Jurkat, Clone E6-1 (cell line): ENCODE measurements at regions not wholly inside any gene's neighbourhood (a gene's known extent, or its start where the extent isn't known, plus 50 kb on each side); places are given as distances from the start of the nearest gene placed in this dataset.
"Not testable (repeated sequence)": the region's sequence is repeated elsewhere in the genome, so short reads cannot be mapped to it uniquely, and the experiment has no call there.

Source experiments
- DNase-seq: peaks from one replicate; pipeline ENCODE4 v3.0.0-alpha.2; 2011; ENCODE audit warnings: low read depth, low spot score
- H3K4me3 ChIP-seq: 2 replicates; pipeline ENCODE4 v1.5.1; 2011; ENCODE audit warnings: mild to moderate bottlenecking, low read length, control low read depth, moderate library complexity

DNA sequence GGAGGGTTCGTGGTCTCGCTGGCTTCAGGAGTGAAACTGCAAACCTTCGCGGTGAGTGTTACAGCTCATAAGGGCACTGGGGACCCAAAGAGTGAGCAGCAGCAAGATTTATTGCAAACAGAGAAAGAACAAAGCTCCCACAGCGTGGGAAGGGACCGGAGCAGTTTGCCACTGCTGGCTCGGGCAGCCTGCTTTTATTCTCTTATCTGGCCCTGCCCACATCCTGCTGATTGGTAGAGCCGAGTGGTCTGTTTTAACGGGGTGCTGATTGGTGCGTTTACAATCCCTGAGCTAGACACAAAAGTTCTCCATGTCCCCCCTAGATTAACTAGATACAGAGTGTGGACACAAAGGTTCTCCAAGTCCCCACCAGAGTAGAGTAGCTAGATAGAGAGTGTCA lies 161.3 kb downstream of the ZIC4 start:
- DNase-seq, H3K4me3 ChIP-seq: not testable (repeated sequence)

DNA sequence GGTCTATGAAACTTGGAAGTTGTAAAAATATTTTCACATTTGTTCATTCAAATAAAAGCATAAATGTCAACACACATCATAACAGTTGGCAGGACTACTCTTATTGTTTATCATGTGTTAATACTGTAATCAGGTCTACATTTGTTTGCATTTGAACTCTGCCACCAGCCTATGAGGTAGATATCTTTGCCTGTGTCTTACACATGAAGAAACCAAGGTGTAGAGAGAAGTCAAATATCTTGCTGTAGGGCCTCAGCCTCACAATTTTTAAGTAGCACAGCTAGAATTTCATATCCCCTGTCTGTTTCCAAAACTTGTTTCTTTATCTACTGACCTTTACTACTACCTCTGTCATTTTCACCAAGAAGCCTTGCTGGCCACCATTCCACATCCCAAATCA lies 161.9 kb downstream of the ZIC4 start:
- no peak for DNase-seq
- no peak overlapping the region for H3K4me3 ChIP-seq

DNA sequence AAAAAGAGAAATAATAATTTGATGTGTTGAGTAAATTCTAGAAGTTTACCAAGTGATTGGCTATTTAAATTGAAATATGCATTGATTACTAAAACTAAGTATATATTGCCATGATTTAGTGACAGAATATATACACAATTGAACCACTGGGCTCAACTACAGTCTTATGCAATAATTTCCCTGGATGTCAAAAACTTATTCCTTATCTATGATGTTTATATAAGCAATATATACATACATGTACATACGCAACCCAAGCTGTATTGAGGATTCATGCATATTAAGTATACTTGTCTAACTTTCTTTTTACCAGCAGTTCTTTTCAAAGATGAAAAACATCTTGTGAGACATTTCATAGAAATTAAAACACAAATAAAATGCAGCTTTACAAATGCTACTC lies 165.8 kb downstream of the ZIC4 start:
- H3K4me3 ChIP-seq = no peak overlapping the region
- no peak for DNase-seq

DNA sequence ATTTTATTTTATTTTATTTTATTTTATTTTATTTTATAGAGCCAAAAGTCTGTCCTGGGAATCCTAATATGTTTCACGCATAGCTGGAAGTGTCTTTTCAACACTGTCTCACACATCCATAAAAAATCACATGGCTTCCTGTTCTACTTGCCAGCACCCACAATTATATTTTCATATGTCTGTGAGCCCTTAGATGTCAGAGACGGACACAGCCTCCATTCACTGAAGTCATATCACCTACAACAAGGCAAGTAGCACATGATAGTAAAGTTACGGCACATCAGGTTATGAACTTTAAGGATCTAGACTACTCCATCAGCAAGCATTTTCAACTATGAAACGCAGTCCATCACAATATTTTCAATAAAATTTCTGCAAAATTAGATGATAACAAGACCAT lies 168.4 kb downstream of the ZIC4 start:
- H3K4me3 ChIP-seq = no peak overlapping the region
- no peak for DNase-seq

DNA sequence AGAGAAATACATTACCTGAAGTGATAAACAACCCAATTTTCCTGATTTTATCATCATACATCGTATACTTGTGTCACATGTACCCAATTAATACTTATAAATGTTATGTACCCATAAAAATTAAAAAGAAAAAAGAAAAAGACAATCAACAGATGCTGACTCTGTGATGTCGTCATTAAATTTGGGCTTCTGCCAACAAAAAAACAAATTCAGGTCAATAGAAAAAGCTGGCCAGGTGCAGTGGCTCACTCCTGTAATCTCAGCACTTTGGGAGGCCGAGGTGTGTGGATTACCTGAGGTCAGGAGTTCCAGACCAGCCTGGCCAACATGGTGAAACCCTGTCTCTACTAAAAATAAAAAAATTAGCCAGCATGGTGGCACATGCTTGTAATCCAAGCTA lies 174.4 kb downstream of the ZIC4 start:
- not testable (repeated sequence) for H3K4me3 ChIP-seq, DNase-seq

DNA sequence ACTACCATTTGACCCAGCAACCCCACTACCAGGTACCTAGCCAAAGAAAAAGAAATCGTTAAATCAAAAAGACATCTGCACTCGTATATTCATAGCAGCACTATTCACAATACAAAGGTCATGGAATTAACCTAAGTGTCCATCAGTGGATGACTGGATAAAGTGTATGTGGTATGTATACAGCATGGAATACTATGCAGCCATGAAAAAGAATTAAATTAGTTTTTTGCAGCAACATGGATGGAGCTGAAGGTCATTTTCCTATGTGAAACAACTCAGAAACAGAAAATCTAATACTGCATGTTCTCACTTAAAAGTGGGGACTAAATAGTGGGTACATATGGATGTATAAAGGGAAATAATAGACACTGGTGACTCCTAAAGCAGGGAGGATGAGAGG lies 175.2 kb downstream of the ZIC4 start:
- DNase-seq = no peak
- no peak overlapping the region for H3K4me3 ChIP-seq

DNA sequence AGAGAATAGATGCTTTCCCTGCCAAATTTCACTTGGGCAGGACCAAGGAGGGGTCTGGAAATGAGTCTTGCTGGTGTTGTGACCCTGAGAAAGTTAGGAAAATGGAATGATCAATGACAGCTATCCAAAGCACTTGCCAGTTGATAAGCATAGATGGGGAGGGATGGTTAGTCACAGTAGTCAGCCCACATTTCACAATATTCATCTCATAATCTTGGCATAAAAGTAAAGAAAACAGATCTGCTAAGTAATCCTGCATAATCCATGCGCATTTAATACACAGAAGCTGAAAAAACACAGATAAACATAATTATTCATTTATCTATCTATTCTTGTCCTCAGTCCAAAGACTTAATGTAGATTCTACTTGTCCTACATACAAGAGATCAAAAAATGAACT lies 184.1 kb downstream of the ZIC4 start:
- H3K4me3 ChIP-seq = no peak overlapping the region
- no peak for DNase-seq

DNA sequence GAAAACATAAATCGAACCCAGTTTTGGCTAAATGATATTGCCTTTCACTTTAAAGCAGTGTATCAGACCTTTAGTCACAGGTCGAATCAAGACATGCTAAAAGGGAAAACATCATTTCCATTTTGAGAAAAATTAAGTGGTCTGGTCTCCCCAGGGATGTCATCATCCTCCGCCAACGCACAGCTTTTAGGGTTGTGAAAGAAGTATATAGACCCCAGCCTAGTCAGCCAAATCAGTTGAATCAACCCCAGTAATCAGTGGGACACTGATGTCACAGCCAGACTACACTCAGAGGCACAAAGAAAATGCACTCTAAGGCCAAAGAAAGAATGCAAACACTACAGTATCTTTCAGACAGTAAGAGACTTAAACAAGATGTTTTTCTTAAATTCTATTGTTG lies 187.4 kb downstream of the ZIC4 start:
- DNase-seq = no peak
- H3K4me3 ChIP-seq = no peak overlapping the region

DNA sequence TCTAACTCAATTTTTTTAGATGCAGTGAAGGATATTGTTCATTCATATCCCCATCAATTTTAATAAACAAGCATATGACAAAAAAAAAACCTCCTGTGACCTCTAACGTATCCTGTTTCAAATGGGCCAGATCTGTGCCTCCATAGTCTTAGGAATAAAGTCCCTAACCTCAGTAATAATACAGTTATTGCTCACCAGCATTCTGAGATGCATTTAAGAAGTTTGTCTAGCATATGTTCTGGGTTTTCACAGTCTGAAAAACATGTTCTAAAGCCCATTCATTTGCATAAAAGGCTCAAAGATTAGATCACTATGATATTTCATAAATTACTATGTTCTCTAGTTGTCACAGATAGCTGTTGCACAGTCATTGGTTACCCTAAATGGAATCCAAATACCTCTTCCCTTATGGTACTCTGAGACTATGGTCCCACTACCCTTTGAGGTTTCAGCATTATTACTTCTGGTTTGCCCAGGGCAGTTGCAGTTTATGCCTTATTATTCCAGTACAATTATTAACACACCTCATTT lies 190.1 kb downstream of the ZIC4 start:
- DNase-seq = no peak
- H3K4me3 ChIP-seq = no peak overlapping the region

DNA sequence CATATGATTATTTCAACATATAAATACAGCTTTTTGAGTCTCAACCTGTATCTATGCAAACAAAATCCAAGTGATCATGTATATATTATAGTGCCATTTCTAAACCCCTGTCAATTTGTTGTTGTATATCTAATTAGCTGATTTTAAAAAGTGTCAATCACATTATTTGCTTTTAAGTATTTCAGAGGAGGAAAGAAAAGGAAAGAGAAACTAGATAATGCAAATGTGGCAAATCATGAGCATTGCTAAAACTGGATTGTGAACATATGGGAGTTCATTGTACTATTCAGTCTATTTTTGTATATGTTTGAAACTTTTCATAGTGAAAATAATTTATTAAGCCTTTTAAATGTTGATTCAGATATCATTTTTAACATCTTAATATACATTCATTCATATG lies 190.7 kb downstream of the ZIC4 start:
- no peak for DNase-seq
- H3K4me3 ChIP-seq = no peak overlapping the region

DNA sequence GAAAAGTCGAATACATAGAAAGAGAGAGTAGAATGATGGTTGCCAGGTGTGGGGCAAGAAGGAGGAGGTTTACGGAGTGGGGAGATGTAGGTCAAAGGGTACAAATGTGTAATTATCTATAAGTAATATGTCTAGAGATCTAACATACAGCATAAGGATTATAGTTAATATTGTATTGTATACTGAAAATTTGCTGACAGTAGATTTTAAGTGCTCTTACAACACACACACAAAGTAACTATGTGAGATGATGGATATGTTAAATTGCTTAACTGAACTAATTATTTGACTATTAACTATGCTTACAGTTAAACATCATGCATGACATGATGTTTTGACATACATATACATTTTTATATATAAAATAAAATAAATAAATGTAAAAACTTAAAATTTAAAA lies 192.7 kb downstream of the ZIC4 start:
- H3K4me3 ChIP-seq = no peak overlapping the region
- DNase-seq = no peak

DNA sequence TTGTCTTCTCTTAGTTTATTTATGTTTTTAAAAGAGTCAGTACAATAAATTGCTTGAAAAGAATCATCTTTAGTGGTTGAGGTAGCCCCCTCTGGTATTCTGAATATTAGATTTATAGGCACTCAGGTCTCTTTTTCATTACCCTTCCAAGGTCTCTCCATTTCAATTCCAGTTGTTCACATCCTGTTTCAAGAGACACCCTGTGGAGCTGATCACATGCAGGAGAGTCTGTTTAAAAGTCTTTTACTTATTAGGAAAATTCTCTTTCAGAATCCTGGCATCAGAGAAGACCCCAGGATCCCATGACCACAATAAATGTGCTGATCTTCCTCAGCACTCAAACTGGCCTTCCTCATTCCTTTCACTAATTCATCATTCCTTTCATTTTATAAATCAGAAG lies 195.7 kb downstream of the ZIC4 start:
- no peak overlapping the region for H3K4me3 ChIP-seq
- no peak for DNase-seq

DNA sequence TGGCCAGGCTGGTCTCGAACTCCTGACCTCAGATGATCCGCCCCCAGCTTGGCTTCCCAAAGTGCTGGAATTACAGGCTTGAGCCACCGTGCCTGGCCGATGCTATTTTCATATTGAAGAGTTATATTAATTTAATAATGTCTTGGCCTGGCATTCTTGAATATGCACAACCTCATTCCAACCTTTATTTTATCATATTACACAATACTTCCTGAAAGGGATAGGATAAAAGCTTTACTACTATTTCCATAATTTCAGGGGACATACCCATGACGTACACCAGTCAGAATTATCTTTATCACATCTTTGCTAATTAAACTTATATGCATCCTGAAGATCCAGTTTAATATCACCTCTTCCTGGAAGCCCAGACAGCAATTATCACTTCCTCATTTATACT lies 205.3 kb downstream of the ZIC4 start:
- no peak overlapping the region for H3K4me3 ChIP-seq
- DNase-seq = no peak

DNA sequence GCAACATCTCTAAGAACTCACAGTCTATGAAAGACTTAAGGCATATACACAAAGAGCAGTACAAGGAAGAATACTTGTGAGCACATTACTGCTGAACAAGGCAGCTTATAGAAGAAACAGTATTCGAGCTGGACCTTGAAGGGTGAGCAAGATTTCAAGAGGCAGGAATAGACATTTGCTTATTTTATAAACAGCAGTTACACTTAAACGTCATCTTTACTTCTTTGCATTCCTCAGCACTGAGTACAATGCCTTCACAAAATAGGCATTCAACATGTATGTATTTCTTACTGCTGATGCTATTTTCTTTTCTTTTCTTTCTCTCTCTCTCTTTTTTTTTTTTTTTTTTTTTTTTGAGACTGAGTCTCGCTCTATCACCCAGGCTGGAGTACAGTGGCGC lies 205.8 kb downstream of the ZIC4 start:
- DNase-seq = no peak
- H3K4me3 ChIP-seq = no peak overlapping the region

DNA sequence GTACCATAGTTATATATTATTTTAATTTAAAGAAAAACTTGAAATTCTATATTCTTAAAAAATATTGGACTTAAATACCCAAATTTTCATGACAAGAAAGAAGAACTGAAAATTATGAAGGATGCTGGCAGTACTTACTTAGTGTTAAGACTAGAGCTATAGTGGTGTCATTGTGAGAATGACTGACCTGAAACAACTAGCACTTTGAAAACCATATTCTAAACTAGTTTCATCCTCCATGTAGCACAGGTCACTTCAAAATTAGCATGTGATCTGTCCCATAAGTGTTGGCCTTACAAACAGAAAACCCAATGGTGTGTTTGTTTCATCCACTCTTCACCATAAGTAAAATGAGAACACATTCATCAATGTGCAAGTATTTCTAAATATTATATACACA lies 208.6 kb downstream of the ZIC4 start:
- no peak for DNase-seq

DNA sequence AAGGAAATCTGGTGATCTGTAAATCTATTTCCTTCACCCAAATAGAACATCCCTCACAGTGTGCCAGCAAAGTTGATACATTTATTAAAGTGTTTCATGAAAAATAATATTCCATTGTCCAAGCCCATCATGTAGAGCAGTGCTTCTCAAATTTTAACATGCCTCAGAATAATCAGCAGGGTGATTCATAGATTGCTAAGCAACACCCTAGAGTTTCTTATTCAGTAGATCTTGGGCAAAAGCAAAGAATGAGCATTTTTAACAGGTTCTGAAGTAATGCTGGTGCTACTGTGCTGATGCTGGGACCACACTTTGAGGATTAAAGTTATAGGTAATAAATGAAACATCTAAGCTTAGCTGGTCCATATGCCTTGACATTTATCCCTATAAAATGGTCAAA lies 210.5 kb downstream of the ZIC4 start:
- DNase-seq = no peak
- H3K4me3 ChIP-seq = no peak overlapping the region

More for the DNA sequence above, 208.6 kb downstream of the ZIC4 start:
- H3K4me3 ChIP-seq = no peak overlapping the region

DNA sequence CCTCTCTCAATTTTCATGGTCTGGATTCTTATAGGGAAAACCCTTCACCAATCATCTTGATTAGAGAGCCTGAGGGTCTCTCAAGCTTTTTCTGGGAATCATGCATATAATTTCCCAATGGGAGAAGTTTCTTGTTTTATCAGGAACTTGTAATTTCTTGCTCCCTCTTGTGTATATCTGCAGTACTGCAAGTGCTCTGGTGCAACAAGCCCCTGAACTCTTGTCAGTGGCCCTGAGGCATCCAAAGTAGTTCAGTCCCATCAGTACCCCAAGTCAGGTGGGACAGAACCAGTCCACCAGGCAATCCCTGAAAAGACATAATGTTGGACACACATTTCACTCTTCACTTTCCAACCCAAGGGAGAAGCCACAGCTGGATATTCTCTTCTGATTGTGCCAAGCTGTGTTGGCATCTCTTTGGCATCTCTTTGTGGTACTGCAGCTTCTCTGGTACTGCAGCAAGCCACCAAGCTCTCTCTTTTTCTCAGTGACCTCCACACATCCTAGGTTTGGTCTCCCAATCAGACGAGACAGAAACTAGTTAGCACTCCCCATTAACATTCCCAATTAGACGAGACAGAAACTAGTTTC lies 214.5 kb downstream of the ZIC4 start:
- no peak overlapping the region for H3K4me3 ChIP-seq
- peak; percentile 51 for DNase-seq

DNA sequence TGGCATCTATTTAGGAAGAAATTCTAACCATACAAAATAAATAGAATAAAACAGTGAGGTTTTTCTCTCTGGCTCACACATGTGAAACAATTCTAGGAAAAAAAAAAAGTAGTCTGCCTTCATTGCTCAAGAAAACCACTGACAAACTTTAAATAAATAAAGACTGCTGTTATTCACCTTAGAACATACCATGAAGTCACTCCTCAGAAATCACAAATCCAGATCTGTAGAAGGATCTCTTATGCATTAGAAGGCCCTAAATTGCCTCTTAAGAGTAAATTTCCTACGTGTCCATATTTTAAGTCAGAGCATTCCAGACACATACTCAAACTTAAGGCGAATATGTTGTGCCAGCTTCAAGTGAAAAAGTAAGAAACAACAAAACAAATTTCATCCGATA lies 217.3 kb downstream of the ZIC4 start:
- no peak for DNase-seq
- H3K4me3 ChIP-seq = no peak overlapping the region

DNA sequence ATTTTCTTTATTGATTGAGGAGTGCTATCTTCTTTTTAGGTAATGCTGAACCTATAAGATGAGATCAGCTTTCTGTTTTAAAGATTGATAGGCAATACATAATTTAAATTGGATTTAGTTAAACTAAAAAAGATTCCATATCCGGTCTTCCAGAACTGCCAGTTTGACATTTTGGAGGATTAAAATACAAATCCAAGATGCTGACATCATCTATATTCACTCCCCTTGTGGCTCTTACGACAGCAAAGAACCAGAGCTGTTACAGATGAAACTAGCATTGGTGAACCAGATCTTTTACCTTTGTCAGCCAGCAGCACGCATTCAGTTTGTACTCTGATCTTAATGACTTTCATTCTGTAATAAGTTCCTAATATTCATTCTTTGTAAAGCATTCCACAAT lies 218.7 kb downstream of the ZIC4 start:
- no peak for DNase-seq
- H3K4me3 ChIP-seq = no peak overlapping the region

DNA sequence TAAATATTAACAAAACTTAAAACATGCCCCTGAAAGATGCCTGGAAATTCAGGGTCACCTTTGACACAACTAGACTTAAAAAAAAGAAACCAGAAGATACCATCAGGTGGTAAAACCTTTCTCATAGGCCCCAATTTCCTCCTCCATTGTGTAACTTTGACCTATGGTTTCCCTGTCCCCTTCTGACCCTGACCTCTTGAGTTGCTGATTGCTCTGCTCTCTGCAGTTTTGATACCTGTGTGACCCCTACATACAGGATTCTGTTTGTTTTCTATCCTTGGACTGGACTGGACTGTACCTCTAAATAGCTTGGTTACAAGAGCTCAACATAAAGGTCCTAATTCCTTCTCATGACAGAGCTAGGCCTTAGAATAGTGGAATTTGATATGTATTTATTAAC lies 220.6 kb downstream of the ZIC4 start:
- no peak for DNase-seq
- H3K4me3 ChIP-seq = no peak overlapping the region

DNA sequence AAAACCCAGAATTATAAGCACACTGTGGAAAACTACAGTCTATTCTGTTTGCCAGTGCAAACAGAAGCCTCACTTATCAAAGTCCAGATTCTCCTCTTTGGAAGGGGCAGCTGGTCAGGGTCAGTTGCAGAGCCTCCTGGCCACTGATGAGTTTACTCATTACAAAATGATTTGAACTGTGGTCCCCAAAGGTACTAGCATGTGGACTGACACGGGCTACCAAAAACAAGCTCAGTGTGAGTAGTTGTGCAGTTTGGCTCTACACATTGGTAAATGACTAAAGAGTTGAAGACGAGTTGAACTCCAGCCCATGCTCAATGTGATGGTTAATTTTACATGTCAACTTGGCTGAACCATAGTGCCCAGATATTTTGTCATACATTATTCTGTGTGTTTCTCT lies 221.5 kb downstream of the ZIC4 start:
- DNase-seq = no peak
- H3K4me3 ChIP-seq = no peak overlapping the region

DNA sequence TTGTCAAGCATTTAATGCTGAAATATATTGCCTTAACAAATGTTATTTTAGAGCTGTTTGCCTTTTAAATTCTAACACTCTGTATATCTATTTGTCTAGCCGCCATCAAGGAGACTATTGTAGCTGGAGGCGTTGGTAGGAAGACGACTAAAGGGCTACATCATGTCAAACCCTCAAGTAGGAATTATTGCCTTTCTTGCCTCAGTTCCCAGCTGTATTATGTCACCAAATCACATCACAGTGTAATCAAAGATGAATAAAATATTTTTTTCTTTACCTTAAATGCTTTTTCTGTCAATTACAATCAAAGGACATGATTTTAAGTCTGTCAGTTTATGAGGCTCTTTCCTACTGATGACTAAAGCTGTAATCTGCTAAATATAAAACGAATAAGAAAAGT lies 233.1 kb downstream of the ZIC4 start:
- H3K4me3 ChIP-seq = no peak overlapping the region
- DNase-seq = no peak
